NCI-H526 (cell line): ENCODE measurements at regions not wholly inside any gene's neighbourhood (a gene's known extent, or its start where the extent isn't known, plus 50 kb on each side); places are given as distances from the start of the nearest gene placed in this dataset.
"Not testable (repeated sequence)": the region's sequence is repeated elsewhere in the genome, so short reads cannot be mapped to it uniquely, and the experiment has no call there.

Experiments
- DNase-seq, 2 experiments: peaks; one replicate each; lab custom pipeline; 2025; lab: John Stamatoyannopoulos, UW

DNA sequence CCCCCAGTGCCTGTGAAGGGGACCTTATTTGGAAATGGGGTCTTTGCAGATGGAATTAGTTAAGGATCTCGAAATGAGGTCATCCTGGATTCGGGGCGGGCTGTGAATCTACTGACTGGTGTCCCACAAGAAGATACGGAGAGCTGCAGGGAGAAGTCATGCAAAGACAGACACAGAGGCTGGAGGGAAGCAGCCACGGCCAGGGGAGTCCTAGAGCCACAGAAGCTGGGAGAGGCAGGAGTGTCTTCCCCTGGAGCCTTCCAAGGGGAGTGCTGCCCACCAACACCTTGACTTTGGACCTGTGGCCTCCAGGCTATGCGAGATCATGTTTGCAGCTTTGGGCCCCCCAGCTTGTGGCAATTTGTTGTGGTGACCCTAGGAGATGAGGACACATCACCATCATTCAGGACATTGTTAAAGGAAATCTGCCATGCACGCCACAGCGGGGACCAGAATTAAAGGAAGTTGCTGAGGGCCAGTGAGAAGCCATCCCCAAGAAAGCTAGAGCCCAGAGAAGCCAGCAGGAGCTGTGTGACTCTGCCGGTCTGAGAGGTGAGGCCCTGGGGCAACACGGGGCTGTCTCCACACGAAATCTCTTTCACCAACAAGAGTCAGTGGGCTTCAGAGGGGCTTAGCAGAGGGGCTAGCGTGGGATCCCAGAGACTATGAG, 434.7 kb downstream of the BRD1 start:
- DNase-seq = no peak

DNA sequence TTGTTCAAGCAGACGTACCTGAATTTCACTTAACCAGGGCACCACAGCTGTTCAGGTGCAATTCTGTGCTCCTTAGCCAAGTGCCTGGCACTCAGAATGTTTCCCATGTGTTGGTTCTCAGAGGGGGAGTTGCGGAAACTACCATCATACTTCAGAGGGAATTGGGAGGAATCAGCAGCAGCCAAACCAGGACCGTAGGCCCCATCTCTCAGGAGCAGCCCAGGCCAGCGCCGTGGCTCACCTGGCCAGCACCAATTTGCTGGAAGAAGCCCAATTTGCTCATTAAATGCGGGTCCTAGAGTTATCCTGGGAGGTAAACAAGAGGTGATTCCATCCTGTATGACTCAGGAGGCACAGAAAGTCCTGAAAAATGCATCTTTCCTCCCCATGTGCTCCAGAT, 435.4 kb downstream of the BRD1 start:
- no peak for DNase-seq

DNA sequence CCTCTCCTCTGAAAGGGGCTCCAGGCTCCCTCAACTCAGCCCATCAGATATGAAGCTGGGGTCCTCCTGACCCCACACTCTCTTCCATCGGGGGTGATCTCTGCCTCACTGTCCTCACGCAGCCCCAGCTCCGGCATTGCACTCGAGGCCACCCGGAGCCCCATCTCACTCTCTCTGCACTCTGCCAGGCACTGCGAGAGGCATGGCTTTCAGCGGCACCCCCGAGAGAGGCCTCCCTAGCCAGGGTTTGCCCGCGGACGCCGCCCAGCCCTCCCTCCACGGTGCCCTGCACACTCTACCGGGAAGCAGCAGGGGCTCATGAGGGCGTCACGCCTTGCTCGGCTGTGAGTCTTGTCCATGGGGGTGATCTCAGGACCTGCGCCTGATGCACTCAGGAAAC, 436.2 kb downstream of the BRD1 start:
- no peak for DNase-seq

DNA sequence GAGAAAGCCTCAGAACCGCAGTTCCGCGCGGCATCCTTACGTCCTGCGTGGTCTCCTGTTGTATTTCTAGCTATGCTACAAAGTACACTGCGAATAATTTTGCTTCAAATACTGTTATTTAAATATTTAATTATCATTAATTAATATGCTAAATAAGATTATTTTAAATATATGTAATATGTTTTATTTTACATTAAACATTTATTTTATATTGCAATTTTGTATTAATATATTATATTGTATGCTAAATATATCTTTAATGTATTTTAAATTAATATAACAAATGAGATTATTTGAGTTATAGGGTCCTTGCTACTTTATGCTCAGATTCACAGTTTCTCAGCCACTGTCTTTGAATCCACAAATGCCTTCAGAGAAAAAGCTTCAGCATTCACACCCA, 436.7 kb downstream of the BRD1 start:
- DNase-seq = no peak

DNA sequence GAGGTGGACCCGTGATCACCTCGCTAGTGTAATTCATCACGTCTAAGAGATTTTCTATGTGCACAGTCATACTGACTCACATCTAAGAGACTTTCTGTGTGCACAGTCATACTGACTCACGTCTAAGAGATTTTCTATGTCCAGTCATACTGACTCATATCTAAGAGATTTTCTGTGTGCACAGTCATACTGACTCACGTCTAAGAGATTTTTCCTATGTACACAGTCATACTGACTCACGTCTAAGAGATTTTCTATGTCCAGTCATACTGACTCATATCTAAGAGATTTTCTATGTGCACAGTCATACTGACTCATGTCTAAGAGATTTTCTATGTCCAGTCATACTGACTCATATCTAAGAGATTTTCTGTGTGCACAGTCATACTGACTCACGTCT, 443.8 kb downstream of the BRD1 start:
- not testable (repeated sequence) for DNase-seq

DNA sequence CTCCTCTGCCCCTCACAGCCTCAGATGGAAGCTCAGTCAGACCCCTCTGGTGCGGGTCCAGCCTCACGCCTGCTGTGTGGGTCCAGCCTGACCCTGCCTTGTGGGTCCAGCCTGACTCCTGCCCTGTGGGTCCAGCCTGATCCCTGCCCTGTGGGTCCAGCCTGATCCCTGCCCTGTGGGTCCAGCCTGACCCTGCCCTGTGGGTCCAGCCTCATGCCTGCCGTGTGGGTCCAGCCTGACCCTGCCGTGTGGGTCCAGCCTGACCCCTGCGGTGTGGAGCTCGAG, 445.3 kb downstream of the BRD1 start:
- DNase-seq = no peak

DNA sequence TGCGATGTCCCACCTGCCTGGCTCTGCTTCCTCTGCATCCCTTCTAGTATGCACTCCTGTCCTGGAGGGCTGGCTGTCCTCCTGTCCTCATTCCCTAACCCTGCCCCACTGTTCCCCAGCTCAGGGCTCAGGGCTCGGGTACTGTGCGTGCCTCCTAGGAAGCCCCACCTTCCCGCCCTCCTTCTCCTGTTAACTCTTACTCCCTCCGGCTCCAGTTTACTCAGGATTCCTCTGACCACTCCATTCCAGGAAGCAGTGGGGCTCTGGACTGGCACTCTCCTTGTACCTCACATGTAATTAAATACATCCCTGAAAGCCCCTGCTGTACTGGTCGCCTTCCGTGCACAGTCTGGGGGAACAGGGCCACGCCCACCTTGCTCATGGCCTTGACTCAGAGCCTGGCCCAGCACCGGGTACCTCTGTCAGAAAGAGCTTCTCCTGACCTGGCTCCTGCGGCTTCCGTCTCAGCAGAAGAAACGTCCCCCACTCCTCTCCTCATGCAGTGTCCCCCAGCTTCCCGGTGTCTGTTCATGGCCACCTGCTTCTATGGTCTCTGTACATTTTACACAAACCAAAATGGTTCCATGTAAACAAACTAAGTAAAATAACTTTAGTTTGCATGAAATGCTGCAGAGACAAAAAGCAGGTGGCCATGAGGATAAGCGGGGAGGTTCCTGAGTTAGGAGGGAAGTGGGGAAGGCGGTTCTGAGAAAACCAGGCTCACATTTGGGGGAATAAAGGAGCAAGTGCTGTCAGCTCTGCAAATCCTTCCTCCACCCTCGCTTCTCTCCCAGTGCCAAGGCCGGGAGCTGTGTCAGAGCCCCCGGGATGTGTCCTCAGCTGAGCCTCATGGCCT, 445.9 kb downstream of the BRD1 start:
- no peak for DNase-seq

DNA sequence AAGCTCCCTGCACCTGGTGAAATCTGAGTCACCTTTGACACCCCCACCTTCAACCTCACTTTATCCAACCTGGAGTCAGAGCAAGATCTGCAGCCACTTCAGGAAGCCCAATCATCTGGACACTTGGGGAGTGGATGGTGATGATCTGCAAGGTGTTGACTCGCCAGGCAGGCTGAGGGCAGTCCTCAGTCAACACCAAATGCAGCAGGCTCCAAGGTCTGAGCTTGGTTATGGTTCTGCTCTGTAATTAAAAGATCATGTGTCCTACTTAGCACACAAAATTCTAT, 446.9 kb downstream of the BRD1 start:
- no peak for DNase-seq

DNA sequence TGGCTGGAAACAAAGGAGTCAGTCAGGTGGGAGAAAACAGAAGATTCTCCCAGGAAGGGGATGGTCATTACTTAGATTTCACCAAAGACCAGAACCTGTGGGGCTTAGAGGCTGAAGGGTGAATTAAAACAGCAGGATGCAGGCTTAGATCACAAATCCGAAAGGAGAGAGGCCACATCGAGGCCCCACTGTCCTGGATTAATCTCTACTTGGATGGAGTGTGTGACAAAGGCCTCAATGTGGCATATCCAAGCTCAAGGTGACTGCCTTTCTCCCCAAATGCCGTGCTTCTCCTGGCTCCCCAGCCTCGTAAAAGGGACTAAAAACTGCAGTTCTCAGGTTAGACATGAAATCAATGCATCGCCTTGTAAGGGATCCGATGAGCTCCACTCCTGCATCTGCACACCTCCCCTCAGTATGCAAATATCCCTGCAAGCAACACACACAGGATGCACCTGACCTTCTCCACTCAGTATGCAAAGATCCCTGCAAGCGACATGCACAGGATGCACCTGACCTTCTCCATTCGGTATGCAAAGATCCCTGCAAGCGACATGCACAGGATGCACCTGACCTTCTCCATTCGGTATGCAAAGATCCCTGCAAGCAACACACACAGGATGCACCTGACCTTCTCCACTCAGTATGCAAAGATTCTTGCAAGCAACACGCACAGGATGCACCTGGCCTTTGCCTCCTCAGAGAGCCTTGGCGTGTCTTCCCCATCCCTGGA, 447.4 kb downstream of the BRD1 start:
- no peak for DNase-seq

DNA sequence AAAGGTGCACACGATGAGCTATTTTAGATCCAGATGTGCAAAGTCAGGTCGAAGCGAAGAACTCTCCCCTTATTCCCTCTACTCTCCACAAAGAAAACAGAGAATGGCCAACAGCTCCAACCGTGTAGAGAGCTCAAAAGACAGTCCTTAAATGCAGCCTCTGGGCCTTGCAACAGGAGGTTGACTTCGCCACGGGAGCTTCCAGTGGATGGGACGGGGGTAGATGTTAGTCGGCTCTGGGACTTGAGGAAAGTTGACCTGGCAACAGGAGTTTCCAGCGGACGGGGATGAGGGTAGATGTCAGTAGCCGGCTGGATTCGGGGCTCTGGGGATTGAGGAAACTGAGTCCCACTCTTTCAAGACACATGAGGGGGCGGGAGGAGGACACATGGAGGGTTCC, 450.4 kb downstream of the BRD1 start:
- DNase-seq = no peak

DNA sequence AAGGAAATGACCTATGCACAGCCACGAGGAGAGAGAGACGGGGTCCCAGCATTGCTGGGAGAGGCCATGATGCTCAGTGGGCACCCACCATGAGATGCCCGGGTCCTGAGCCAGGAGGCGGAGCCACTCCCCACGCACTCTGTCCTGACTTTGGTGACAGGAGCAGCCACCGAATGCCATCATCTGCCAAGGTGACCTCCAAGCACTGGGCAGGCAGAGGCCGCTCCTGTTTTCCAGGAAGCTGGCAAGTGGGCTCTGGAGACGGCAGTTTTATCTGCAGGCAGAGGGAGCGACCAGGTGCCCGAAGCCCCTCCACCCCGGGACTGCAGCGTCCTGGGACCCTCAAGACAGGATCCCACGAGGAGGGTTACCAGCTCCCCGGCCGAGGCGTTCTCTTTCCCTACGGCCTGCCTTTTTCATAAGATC, 453.9 kb downstream of the BRD1 start:
- no peak for DNase-seq

DNA sequence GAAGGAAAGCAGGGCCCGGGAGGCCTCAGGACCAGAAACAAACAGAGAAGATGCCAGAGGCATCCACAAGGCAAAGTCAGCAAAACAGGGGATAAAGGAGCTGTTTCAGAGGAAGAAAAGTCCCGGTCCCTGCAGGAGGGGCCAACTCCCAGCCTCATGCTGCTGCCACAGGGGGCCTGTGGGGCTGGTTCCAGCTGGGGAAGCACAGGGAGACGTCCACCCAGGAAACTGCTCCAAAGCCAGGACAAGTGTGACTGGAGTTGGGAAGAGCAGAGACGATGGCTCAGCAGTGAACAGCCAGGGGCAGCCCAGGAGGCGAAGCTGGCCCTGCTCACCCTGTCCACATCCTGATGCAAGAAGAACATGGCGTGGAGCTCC, 454.4 kb downstream of the BRD1 start:
- no peak for DNase-seq

DNA sequence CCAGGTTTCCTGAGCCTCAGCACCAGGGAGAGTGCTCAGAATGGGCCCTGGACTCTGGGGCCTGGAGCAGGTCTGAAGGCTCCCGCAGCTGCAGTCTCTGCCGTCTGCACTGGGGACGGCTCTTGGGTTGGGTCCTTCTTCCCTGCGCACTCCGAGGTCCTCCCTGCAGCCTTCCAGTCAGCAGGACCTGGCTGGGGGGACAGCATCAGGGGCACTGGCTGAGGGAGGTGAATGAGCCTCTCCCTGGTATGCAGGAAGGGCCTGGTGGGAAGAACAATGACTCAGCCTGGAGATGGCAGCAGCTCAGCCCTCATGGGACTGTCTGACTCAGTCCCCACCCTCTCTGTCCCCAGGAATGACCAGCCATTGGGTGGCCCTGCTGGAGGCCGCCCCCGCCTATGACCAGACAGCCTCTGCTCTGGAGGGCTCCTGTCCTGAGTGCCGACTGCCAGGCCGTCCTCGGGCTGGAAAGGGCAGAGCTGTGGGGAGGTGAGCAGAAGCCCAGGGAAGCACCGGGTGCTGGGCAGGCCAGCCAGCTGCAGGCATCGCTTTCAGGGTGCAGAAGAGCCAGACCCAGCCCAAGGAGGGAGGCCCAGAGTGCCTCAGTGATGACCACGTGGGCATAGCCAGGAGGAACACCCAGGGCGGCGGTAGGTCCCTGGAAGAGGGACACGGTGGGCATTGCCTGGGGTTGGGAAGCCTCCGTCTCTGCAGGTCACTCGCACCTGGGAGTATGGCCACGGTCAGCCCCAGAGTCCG, 455.0 kb downstream of the BRD1 start:
- no peak for DNase-seq

DNA sequence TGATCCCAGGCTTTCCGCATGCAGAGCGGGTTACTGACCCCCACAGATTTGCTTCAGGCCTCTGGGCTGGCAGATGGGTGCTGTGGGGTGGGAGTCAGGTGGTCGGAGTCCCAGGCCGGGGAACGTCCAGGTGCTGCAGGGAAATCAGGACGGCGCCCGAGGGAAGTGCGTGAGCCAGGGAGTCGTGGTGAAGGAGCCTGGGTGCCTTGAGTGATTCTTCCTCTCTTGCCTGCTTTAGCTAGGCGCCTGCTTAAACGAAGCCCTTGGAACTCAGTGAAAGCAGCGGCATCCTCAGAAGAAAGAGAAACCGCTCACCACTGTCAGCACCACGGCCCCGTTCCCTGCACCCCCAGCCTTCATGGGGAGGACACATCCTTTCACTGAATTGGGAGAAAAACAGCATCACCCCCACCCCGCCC, 455.6 kb downstream of the BRD1 start:
- no peak for DNase-seq

DNA sequence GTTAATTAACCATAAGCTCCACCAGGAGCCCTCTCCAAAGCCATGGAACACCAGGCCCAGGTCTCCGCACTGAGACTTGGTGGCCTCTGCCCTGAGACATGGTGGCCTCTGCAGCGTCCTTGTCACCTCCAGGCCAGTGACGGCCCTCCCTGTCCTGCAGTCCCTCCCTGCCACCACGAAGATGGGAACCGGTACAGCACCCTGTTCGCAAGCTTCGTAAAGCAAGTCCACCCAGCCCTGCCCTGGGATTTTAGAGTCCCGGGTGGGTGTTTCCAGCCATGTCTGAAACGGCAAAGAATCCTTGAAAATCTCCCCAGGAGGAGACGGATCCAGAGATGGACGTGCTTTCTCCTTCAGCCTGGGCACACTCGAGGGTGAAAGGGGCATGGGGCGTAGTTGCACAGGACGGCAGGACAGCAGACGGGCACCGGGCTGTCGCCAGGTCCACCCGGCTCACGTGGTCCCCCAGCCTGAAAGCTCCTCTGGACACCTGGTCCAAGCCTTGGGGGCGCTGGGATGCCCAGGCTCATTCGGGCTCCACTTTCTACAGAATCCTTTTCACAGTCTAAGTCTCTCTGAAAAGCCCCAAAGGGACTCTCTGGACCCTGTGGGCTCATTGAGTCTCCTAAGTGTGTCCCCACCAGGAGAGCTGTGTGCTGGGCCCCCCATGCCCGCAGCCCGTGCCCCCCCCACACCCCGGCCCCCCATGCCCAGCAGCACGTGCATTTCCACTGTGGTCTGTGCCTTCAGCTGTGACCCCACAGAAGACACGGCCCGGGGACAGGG, 456.2 kb downstream of the BRD1 start:
- no peak for DNase-seq

DNA sequence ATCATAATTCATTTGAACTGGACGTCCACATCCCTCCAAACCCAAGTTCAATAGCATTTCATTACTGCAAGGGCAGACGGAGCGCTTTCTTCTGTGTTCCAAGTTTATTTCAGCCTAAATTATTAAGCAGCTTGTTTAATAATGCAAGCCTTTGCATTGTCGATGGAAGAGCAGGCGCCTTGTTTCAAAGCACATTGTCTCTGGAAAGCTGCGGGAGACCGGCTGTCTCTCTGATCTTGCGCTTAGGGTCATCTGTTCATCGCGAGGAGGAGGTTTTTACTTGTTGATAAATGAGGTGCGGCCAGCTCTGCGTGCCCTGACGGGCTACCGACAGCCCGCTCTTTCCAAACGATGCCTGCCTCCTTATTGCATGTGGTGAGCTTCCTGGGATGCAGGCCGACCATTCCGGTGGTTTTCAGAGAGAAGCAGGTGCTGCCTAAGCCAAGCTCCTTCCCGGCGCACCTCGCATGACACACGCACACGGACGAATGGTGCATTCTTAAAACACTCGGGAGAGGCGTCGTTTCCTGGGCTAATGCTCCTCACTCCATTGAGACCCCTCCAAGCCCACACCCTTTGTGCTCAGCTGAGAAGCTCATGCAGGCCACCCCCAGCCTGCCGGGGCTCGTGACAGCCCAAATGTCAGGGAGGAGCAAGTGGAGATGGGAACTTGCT, 456.9 kb downstream of the BRD1 start:
- no peak for DNase-seq

DNA sequence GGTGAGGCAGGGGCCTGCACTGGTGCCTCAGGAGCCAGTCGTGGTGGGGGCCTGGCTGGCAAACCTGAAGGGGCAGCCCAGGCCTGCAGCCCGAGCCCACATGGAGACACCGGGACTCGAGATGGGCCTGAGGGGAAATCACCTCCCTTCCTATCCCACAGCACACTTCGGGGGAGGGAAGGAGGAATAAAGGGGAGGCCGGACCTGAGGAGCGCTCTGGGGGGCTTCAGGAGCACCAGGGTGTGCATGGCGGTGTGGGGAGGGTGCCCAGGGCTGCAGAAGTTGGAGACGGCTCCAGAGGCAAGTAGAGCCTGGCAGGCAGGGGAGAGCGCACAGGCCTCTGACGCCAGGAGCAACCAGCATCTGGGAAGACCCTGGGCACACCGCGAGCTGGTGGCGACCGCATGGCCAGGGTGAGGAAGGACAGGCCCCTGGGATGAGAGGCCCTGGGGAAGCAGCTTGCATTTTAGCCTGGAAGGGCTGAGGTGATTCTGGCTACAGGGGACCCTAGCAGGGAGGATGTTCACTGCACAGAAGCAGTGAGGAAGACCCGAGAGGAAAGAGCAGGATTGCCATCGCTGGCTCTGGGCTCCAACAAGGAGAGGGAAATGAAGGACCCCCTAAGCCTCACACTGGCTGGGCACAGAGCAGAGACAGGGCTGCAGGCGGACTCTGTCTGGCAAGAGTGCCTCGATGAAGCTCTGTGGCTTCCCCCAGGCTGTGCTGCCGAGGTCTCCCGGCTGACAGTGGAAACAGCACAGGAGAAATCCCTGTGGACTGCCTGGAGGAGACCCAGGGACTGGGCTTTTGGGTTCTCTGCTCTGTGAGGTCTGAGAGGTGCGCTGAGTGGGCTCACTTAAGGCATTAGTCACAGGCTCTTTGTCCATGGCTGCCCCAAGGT, 457.7 kb downstream of the BRD1 start:
- no peak for DNase-seq

DNA sequence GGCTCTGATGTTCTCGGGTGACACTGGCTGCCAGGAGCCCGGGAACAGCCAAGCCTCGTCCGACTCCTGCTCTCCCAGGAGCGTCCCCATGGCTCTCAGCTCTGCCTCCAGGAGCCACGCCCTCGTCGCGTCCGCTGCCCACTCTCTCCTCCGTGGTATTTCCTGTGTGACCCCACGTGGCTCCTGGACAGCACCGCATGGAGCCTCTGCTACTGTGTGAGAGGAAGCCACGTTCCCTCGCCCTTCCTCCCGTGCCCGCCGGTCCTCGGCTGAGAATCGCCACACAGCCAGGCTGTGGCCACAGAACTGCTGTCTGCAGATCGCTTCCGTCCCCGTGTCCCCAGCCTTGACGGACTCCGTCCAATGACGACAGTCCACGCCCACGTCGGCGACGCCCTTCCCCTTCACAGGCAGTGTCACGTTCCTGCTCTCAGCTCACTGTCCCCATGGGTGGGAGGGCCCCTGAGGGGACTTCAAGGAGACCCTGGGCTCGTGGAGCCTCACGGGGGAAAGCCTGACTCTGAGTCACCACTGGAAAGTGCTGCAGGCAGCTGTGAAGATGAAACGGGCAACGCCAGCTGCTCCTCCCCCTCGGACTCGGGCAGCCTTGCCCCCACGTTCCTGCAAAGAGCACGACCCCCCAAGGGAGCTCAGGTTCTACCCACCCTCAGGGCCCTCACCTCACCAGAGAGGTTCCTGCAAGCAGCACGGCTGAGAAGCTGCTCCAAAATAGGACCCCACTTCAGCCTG, 458.5 kb downstream of the BRD1 start:
- no peak for DNase-seq

DNA sequence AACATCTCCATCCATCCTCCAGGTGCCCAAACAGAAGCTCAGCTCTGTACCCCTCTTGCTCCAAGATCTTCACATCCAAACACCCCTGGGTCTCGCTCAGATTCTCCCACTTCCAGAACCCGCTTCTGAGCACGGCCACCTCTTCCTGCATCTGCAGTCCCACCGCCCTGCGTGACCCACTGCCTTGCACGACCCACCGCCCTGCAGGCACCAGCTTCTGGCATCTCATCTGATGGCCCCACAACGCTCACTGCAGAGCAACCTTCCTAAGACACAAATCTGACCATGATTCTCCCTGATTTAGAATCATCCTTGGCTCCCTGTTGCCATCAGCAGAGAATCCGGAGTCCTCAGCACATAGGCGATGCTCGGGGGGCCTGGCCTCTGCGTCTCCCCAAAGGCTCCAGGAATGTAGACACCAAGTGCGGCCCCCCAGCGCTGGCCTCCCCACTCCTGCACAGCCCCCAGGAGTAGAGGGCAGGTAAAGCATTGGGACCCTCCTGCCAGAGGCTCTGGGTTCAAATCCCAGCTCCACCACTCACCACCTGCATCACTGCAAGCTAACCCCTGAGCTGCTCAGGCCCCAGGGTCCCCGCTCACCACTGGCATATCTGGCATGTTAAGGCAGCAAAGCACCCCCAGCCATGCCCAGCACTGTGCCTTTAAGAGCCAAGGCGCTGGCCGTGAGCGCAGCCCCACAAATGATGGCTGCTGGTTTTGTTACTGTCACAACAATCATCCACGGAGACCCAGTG, 459.3 kb downstream of the BRD1 start:
- no peak for DNase-seq
